GM18507 (cell line): ENCODE measurements at regions not wholly inside any gene's neighbourhood (a gene's known extent, or its start where the extent isn't known, plus 50 kb on each side); places are given as distances from the start of the nearest gene placed in this dataset.

Experiments
- DNase-seq: peaks from one replicate; pipeline ENCODE4 v3.0.0; 2011; ENCODE audit warnings: low read depth; ENCODE audit not compliant: insufficient read length; ENCODE audit errors: extremely low spot score
- FAIRE-seq: peaks from 2 replicates; lab custom pipeline; 2011; peaks lifted over from hg19 to GRCh38; lab: Jason Lieb, UNC

DNA sequence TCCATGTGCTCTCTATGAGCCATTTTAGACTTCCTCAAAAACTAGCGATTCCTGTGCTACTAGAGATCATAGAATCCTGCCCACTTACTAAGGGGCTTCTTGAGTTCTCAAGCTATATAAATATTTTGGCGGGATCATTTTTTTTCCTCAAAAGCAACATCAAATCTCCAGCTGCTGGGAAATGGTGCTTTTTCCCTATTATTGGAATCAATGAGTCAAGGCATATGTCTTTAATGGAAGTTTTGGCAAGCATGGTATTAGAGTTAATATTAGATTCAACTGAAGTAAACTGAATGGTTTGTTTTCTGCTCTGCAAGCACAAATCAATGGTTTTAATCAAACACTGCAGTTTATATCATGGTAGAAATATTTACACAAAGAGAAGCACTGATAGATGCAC is 369.9 kb upstream of the PTGER4 start:
- FAIRE-seq (no peak), DNase-seq (no peak)

DNA sequence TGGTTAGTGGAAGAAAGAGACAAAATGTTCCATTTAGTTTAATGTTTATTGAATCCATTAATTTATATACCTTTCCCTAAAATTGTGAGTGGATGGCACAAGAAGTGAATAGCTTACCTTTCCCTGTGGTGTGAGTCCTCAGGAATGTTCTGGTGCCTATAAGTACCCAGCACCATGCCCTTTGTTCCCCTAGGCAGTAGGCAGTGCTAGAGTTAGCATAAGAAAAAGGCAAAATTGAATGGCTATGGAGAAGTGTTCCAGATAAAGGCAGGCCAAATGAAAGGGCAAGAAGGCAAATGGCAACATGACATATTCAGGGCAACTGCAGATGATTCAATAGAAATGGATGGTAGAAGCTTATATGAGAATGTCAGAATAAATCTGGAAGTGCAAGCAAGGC is 370.8 kb upstream of the PTGER4 start:
- no peak for FAIRE-seq

GRCh38 chr5:40307920-40308319 is 371.8 kb upstream of the PTGER4 start:
- DNase-seq, result no peak
- FAIRE-seq, result no peak

More for the DNA sequence above, 370.8 kb upstream of the PTGER4 start:
- DNase-seq, result no peak

DNA sequence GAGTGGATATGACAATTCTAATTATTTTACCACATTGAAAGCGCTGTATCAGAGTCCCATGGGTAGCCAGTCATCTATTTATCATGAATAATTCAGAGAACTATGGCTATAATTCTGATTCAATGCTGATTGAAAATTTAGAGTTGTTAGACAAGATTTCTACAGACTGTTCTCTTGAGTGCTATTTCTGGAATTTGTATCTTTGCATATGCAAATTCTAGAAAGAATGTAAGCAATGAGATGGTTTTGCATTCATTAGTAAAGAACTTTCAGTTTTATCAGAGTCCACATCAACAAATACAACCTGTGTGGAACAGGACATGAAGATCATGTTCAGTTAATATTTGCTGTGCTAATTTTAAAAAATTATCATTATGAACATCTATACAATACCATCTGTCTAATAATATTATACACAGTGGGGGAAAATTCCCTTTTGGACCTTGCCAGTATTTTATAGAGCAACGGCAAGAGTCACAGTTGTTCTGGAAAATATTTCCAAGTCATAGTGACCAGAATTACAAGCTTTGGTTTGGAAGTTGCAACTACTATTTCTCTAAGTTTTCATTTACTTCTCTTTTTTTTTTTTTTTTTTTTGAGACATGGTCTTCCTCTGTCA is 372.7 kb upstream of the PTGER4 start:
- no peak for FAIRE-seq

GRCh38 chr5:40292006-40292405 is 387.7 kb upstream of the PTGER4 start:
- no peak for FAIRE-seq
- no peak for DNase-seq

More for the DNA sequence above, 372.7 kb upstream of the PTGER4 start:
- DNase-seq, result no peak

DNA sequence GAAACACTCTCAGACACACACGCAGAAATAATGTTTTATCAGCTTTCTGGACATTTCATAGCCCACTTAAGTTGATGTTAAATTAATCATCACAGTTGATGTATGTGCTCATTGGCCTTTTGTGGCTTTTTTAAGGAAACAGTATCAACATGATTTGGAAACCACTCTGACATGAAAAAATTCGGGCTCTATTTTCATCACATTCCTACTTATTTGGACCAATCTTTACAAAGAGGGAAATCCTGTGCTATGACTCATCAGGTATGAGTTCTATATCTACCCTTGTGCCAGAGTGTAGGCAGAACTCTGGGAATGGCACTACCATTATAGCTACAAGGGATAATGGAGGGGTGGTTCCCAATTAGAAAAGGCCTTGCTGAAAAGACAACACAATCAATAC is 388.4 kb upstream of the PTGER4 start:
- DNase-seq, result no peak
- FAIRE-seq, result no peak

DNA sequence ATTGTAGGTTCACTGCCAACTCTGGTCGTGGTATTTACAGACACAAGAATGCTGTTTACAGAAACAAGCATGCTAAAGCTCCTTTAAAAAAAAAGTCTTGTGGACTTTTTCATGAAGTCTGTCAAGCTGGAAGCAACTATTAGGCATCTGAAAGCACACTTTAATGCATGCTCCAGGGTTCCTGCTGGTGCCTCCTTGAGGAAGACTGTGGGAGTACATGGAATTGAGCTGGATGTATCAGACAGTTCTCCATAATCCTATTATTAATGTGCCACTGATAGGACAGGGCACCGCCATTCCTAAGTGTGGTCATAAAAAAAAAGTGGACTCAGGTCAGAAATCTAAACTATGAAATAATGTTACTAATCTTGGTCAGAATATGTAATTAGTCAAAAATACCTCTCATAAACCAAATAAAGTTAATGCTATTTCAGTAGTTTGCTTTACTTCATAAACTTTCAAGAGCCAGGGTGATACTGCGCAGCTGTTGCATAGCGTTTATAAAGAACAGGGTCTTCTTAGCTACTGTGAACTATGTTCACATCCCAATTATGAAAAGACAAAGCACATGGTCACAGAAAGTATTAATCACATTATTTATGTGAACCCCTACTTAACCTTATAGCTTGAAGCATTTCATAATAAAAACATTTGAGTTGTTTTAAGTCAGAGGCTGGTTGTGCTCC is 390.8 kb upstream of the PTGER4 start:
- FAIRE-seq, result no peak
- no peak for DNase-seq

- FAIRE-seq, result no peak
- no peak for DNase-seq
Measured at GRCh38 chr5:40284863-40285262, 394.9 kb upstream of the PTGER4 start.

DNA sequence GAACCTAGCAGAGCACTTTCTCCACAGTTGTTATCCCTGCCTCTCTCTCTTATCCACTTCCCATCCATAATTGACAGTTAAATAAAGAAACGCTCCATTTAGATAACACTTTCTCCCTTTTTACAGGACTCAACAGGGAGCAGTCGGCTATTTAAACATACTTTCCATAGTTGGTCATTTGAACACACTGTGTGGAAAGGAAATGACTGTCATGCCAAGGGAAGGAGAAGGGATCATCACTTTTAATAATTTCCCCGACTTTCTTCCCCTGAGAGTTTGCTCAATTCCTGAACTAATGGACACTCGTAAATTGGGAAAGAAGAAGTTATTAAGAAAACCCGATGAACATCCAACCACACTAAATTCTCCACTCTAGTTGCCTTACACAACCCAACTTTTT is 400.8 kb upstream of the PTGER4 start:
- no peak for FAIRE-seq

GRCh38 chr5:40277161-40277906 is 402.4 kb upstream of the PTGER4 start:
- DNase-seq (no peak), FAIRE-seq (peak; percentile 59)

More for the DNA sequence above, 400.8 kb upstream of the PTGER4 start:
- DNase-seq, result no peak

GRCh38 chr5:40276426-40277102 is 403.2 kb upstream of the PTGER4 start:
- FAIRE-seq (no peak), DNase-seq (no peak)

- DNase-seq, result no peak
- FAIRE-seq, result no peak
Measured at GRCh38 chr5:40274568-40274967, 405.1 kb upstream of the PTGER4 start.

- no peak for FAIRE-seq
- DNase-seq, result no peak
Measured at GRCh38 chr5:40273936-40274335, 405.8 kb upstream of the PTGER4 start.

DNA sequence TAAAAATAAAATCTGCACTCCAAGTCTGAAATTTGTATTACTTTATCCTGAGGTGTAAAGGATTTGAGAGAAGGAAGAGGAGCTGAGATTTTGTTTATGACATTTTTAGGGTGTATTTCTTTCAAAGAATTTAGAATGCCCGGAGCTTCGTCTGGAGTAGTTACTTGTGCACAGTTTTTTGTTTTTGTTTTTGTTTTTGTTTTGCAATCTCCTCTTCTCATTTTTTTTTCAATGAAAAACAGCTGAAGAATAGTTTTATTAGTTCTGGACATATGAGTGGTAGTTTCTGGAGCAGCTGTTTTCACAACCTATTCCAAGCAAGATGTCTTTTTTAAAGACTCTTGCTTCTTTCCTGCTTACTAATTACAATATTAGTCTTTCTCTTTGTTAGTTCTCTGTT is 408.2 kb upstream of the PTGER4 start:
- FAIRE-seq (no peak), DNase-seq (no peak)

GRCh38 chr5:40270274-40270845 is 409.4 kb upstream of the PTGER4 start:
- DNase-seq (no peak), FAIRE-seq (no peak)

DNA sequence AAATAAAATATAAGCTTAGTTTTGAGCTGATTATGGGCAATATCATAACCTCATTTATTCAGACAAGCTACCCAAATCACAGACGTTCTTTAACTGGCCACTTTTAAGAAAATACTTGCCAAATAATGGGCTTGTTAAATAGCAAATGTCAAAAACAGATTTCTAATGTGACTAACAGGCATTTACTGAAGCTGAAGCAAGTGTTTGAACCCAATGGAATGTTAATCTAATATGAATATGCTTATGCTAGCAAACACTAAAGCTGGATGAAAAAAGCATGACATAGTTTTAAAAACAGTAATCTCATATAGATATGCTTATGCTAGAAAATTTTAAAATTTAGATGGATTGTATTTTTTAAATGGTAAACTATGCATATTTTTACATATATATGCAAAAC is 411.6 kb upstream of the PTGER4 start:
- FAIRE-seq, result no peak
- DNase-seq, result no peak

DNA sequence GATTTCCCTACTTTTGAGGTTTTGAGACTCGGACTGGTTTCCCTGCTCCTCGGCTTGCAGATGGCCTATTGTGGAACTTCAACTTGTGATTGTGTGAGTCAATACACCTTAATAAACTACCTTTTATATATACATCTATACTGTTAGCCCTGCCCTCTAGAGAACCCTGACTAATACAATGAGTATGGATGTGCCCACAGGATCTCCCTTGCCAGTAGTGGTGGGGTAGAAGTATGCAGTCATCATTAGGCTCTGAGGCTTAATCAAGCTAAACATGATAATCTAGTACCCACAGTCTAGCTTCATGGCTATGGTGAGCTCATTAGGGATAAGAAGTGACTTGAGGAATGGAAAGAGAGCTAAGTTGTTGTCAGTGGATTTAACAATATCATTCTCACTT is 412.8 kb upstream of the PTGER4 start:
- DNase-seq, result no peak
- no peak for FAIRE-seq

DNA sequence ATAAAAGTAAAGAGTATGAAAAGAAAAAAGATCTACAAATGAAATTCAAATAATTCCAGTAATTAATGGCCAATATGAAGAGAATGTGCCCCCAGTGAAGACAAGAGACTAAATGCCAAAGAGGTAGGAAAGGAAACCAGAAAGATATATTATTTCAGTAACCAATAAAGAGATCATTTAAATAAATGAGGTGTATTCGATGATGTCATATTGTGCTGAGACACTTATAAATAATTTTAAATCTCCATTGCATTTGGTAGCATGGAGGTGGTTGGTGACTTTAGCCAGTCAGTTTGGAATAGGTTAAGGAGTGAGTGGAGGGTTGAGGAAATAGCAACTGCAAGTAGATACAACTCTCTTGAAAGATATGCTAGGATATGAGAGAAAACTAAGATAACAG is 417.7 kb upstream of the PTGER4 start:
- DNase-seq (no peak), FAIRE-seq (no peak)

DNA sequence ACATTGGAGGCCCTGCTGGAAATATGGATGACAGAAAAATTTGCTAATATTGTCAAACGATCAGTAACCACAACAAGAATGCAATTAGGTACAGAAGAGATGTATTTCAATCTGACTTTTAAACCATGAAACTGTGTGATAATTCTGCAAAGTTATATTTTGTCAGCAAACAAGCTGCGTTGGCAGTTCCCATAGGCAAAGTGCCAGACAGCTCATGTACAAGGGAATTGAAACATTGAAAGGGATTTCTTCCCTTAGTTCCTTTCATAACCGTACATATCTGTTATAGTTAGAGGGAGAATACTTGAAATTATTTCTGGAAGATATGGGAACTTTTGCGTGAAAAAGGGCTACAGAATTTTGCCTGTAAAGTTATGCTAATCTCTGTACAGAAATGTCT is 419.4 kb upstream of the PTGER4 start:
- no peak for DNase-seq
- FAIRE-seq, result no peak

- DNase-seq (no peak), FAIRE-seq (no peak)
Measured at GRCh38 chr5:40258222-40258621, 421.5 kb upstream of the PTGER4 start.
